Caco-2 (cell line): ENCODE measurements at regions not wholly inside any gene's neighbourhood (a gene's known extent, or its start where the extent isn't known, plus 50 kb on each side); places are given as distances from the start of the nearest gene placed in this dataset.

Experiments used
- BruUV-seq: library from RNA; stranded (reverse); fragments of 400-500 nt; replicated peaks from 2 replicates; lab custom pipeline; 2021; lab: Mats Ljungman, UMichigan
- CTCF ChIA-PET: fragments of 300-600 bp; sonication (Branson Sonifier 250); formaldehyde crosslinking; loops from one replicate; lab custom pipeline; 2022; ENCODE audit warnings: antibody characterized with exemption; lab: Charles Lee
- POLR2A ChIA-PET: fragments of 300-600 bp; sonication (Branson Sonifier 250); formaldehyde crosslinking; loops from one replicate; lab custom pipeline; 2022; ENCODE audit warnings: antibody characterized with exemption; lab: Charles Lee
- DNase-seq, 2 experiments: peaks; one replicate each; pipeline versions ENCODE4 v3.0.0 to v3.0.0-alpha.2; 2020 to 2022
- H3K27me3 ChIP-seq: replicated peaks from 2 replicates; pipeline ENCODE4 v1.6.0; 2011; ENCODE audit warnings: low read length; ENCODE audit not compliant: control insufficient read depth, insufficient read depth
- H3K36me3 ChIP-seq: 2 replicates; pipeline ENCODE4 v1.5.1; 2011; ENCODE audit warnings: low read length; ENCODE audit not compliant: control insufficient read depth, insufficient read depth
- H3K4me1 ChIP-seq: fragments of 250-450 bp; sonication (Bioruptor Pico); 2 replicates; pipeline ENCODE4 v1.5.1; 2020; ENCODE audit warnings: mild to moderate bottlenecking
- H3K4me3 ChIP-seq: 2 replicates; pipeline ENCODE4 v1.5.1; 2011; ENCODE audit warnings: low read depth, mild to moderate bottlenecking, control low read depth, low read length
- H3K9me3 ChIP-seq: fragments of 250-450 bp; sonication (Bioruptor Pico); 2 replicates; pipeline ENCODE4 v1.5.1; 2020; ENCODE audit warnings: mild to moderate bottlenecking, moderate library complexity
- H3K27ac Mint-ChIP-seq: one replicate; pipeline ENCODE4 v1.8.0; 2022; ENCODE audit warnings: mixed read lengths; ENCODE audit not compliant: unreplicated experiment
- H3K27me3 Mint-ChIP-seq: one replicate; pipeline ENCODE4 v1.8.0; 2022; ENCODE audit warnings: mixed read lengths; ENCODE audit not compliant: insufficient read depth, unreplicated experiment
- H3K36me3 Mint-ChIP-seq: one replicate; pipeline ENCODE4 v1.8.0; 2022; ENCODE audit warnings: mild to moderate bottlenecking, mixed read lengths; ENCODE audit not compliant: insufficient read depth, unreplicated experiment
- H3K4me1 Mint-ChIP-seq: one replicate; pipeline ENCODE4 v1.8.0; 2022; ENCODE audit warnings: low read depth, mixed read lengths; ENCODE audit not compliant: unreplicated experiment
- H3K4me3 Mint-ChIP-seq: one replicate; pipeline ENCODE4 v1.8.0; 2022; ENCODE audit warnings: mild to moderate bottlenecking, moderate library complexity, mixed read lengths; ENCODE audit not compliant: unreplicated experiment
- H3K9me3 Mint-ChIP-seq: one replicate; pipeline ENCODE4 v1.8.0; 2022; ENCODE audit warnings: mixed read lengths; ENCODE audit not compliant: unreplicated experiment
- CTCF ChIP-seq, 2 experiments: fragments of 200-600 bp in 1 of 2; IDR thresholded peaks; 1 replicate in 1 of 2; 2 replicates in 1 of 2; pipeline versions ENCODE4 v1.5.1 to v1.8.0; 2011 to 2022; ENCODE audit warnings: antibody characterized with exemption in 1 of 2, control low read depth in 1 of 2, inconsistent platforms in 1 of 2, low read depth in 1 of 2, low read length in 1 of 2, mild to moderate bottlenecking in 1 of 2, moderate library complexity in 1 of 2; ENCODE audit not compliant: insufficient read depth in 1 of 2, severe bottlenecking in 1 of 2, unreplicated experiment in 1 of 2
- intact Hi-C: fragments of 100-400 bp; cut with micrococcal nuclease; formaldehyde crosslinking; loops from one replicate; pipeline ENCODE4 v1.10.0; 2022; ENCODE audit not compliant: unreplicated experiment

GRCh38 chr3:113055201-113055600 lies 64.4 kb downstream of the GTPBP8 start:
- CTCF ChIA-PET: no interaction called here
- no peak for DNase-seq
- no peak overlapping the region for H3K4me3 ChIP-seq
- POLR2A ChIA-PET: no interaction called here
- H3K36me3 ChIP-seq: no peaks in the 10 kb centered on the region
- no peak for TF ChIP-seq CTCF (IDR thresholded peaks at IDR 0.05; ENCODE audit: insufficient read depth in 1 of 2, low read depth in 1 of 2, low read length in 1 of 2, severe bottlenecking in 1 of 2, unreplicated experiment in 1 of 2)
- Mint-ChIP-seq H3K4me1 (no peaks in the 10 kb centered on the region), H3K9me3 (no peaks in the 10 kb centered on the region), H3K27me3 (peaks cover 4% of the 10 kb centered on the region), H3K27ac (no peak overlapping the region), H3K4me3 (no peak overlapping the region), H3K36me3 (no peaks in the 10 kb centered on the region)
- H3K27me3 ChIP-seq: no peaks in the 10 kb centered on the region; the same call in 1 of the 2 replicates
- H3K9me3 ChIP-seq: no peaks in the 10 kb centered on the region
- BruUV-seq: no TSS peak
- no peaks in the 10 kb centered on the region for H3K4me1 ChIP-seq
- intact Hi-C loops: no loop called here

GRCh38 chr3:113055961-113056360 lies 65.2 kb downstream of the GTPBP8 start:
- DNase-seq: no peak
- Mint-ChIP-seq H3K9me3 (no peaks in the 10 kb centered on the region), H3K36me3 (no peaks in the 10 kb centered on the region), H3K4me1 (no peaks in the 10 kb centered on the region), H3K4me3 (no peak overlapping the region), H3K27me3 (peaks cover 4% of the 10 kb centered on the region), H3K27ac (no peak overlapping the region)
- H3K9me3 ChIP-seq: no peaks in the 10 kb centered on the region
- H3K4me3 ChIP-seq: no peak overlapping the region
- POLR2A ChIA-PET: no interaction called here
- H3K36me3 ChIP-seq: no peaks in the 10 kb centered on the region
- no peak for TF ChIP-seq CTCF (IDR thresholded peaks at IDR 0.05; ENCODE audit: insufficient read depth in 1 of 2, low read depth in 1 of 2, low read length in 1 of 2, severe bottlenecking in 1 of 2, unreplicated experiment in 1 of 2)
- H3K27me3 ChIP-seq: no peaks in the 10 kb centered on the region; the same call in 1 of the 2 replicates
- intact Hi-C loops: no loop called here
- BruUV-seq: no TSS peak
- H3K4me1 ChIP-seq: no peaks in the 10 kb centered on the region
- CTCF ChIA-PET: no interaction called here

GRCh38 chr3:113057117-113057516 lies 66.3 kb downstream of the GTPBP8 start:
- Mint-ChIP-seq H3K27ac (no peak overlapping the region), H3K4me3 (no peak overlapping the region), H3K4me1 (no peaks in the 10 kb centered on the region), H3K27me3 (peaks cover 4% of the 10 kb centered on the region), H3K36me3 (no peaks in the 10 kb centered on the region), H3K9me3 (no peaks in the 10 kb centered on the region)
- BruUV-seq: no TSS peak
- intact Hi-C loops: no loop called here
- no peak overlapping the region for H3K4me3 ChIP-seq
- no peaks in the 10 kb centered on the region; the same call in 1 of the 2 replicates for H3K27me3 ChIP-seq
- no peak for TF ChIP-seq CTCF (IDR thresholded peaks at IDR 0.05; ENCODE audit: insufficient read depth in 1 of 2, low read depth in 1 of 2, low read length in 1 of 2, severe bottlenecking in 1 of 2, unreplicated experiment in 1 of 2)
- no peaks in the 10 kb centered on the region for H3K4me1 ChIP-seq
- DNase-seq: no peak
- CTCF ChIA-PET: no interaction called here
- no peaks in the 10 kb centered on the region for H3K36me3 ChIP-seq
- H3K9me3 ChIP-seq: no peaks in the 10 kb centered on the region
- POLR2A ChIA-PET: no interaction called here
